DMS53 treated with DMSO at 0.1 percent for 48 hours (cell line): ENCODE measurements at regions not wholly inside any gene's neighbourhood (a gene's known extent, or its start where the extent isn't known, plus 50 kb on each side); places are given as distances from the start of the nearest gene placed in this dataset.
"Not testable (repeated sequence)": the region's sequence is repeated elsewhere in the genome, so short reads cannot be mapped to it uniquely, and the experiment has no call there.

Experiments
- DNase-seq: peaks from one replicate; lab custom pipeline; 2025; ENCODE audit not compliant: unreplicated experiment; lab: John Stamatoyannopoulos, UW

DNA sequence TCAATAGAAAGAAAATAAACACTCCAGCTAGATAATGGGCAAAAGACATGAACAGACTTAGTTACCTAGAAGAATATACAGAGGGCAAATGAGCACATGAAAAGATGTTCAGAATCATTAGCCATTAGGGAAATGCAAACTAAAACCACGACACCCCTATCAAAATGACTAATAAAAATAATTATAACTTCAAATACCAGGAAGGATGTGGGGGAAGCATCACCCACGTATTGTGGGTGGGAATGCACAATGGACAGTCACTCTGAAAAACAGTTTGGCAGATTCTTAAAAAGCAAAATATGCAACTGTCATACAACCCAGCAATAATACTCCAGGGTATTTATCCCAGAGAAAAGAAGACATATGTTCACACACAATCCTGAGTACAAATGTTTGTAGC lies 92.6 kb downstream of the DLL1 start:
- no peak for DNase-seq

DNA sequence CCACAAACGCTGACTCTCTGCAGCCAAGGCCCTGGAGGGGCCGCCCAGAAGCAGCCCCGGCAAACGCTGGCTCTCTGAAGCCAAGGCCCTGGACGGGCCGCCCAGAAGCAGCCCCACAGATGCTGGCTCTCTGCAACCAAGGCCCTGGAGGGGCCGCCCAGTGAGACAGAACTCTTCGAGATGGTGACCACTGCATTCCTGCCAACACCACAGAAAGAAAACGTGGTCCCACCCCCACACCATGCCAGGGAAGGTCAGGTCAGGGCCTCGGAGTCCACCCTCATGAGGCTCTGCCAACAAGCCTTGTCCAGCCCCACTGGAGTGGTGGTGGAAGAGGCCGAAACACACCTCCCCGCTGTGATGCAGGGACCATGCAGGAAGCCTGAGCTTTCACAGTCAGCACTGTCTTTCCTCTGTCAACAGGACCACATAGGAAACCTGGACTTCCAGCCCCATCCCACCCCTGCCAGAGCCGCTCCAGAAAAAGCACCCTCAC lies 97.5 kb downstream of the DLL1 start:
- no peak for DNase-seq

- no peak for DNase-seq
These were observed 98.0 kb downstream of the DLL1 start for GRCh38 chr6:170192905-170193304.

DNA sequence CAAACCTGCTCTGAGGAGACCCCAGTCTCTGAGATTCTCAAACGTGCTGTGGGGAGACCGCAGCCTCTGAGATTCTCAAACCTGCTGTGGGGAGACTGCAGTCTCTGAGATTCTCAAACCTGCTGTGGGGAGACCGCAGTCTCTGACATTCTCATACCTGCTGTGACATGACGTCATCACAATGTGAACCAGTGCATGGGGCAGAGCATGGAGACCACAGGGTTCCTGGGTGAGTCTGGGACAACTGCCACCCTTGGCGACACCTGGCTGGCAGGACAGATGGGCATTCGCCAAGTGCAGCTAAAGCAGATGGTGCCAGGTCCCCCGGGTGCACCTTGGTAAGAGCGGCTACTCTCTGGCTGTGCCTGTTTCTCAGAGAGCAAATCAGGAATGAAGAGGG lies 98.8 kb downstream of the DLL1 start:
- DNase-seq: not testable (repeated sequence)

DNA sequence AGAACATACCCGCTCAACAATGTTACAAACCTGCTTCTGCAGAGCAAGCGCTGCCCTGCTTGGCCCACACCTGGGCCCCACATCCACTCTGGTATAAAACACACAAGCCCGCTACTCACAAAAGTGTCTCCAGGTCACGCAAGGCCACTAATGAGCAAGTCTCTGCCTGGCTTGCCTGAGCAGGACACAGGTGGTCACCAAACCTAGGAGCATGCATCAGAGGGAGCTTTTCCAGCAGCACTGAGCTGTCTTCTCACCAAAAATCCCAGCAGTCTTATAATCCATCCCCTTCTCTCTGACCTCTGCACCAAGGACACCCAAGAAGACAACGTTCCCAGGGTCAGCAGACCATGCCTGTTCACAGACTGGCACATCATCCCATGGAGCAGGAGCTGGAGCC lies 100.8 kb downstream of the DLL1 start:
- no peak for DNase-seq

- DNase-seq: no peak
These were observed 101.6 kb downstream of the DLL1 start for GRCh38 chr6:170189236-170189635.

DNA sequence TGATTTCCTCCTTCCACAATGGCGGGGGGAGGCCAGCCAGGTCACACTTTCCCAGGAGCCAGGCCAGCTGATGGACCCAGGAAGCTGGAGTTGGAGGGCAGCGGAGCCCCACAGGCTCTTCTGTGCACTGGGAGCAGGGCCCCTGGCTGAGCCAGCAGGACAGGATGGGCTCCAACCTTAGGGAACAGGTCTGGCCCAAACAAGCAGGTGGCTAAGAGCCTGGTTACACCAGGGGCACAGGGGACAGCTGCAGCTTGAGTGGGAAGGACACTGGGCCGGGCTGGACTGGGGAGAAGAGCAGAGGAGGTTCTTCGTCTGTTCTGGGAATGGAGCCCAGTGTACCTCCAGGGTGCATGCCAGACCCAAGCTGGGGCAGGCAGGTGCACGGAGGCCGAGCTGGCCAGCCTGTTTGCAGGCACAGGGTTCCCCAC lies 102.3 kb downstream of the DLL1 start:
- DNase-seq: no peak

- DNase-seq: no peak
These were observed 103.0 kb downstream of the DLL1 start for GRCh38 chr6:170187669-170188566.

DNA sequence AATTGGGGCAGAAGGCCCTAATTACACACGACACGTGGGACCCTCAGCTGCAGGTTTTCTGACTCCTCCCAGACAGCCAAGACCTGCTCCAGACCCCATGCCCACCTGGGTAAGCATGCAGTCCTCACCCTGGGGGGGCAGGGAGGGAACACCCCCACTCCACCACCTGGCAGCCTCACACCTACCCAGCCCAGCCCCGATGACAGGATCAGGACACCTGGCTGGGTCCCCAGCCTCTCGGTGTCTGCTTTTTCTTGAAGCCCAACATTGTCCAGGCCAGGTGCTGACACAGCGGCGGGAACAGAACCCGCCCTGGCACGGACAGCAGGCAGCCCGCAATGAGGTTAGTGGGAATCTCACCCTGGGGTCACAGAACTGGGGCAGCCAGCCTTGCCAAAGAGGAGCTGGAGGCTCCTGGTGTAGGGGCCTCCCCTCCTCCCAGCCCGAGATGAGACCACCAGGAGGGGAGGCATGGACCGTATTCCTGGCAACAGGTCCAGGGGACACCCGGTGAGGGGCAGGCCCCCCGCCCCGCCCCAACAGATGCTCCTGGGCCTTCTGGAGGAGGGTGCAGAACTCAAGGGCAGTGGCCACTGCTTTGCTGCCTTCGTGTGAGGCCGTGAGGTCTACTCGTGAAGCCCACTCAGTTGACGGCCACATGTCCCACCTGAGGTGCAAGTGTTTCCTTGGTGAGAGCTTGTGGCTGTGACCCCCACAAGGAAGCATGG lies 103.8 kb downstream of the DLL1 start:
- no peak for DNase-seq

DNA sequence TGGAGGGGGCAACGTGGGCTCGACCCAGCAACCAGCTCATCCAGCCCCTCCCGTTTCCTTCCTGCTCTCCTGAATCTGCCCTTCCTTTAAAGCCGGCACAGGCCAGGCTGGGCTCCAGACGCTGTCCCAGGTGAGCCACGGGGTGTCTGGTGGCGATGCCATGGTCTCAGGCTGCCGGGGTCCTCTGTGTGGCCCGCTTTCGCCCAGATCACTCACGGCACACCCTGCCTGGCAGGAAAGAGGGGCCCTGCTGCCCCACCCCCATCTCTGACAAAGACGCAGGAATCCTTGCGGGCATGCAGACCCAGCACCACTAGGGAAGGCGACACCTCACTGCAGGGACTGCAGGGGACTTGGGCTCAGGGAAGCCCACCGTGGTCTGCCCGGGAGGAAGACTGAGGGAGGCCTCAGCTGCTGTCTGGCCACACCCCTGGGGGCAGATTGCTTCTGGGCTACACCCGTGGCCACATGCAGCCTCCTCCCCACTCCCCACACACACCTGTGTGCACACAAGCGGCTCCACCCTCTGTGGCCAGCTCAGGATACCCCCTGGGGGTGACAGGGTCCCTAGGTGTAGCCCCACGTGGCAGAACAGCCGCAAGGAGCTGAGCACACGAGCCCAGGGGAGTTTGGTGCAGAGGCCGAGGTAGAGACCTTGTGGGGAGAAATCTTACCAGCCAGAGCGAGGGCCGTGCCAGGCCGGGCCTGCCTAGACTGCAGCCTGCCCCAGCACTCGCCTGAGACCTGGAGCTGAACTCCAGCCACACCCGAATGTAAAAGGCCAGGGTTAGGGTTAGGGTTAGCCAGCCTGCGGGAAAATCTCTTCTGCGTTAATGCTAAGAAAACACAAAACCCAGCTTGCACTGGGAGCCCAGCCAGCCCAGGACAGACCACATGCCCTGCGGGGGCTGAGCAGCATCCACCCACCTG lies 104.6 kb downstream of the DLL1 start:
- DNase-seq: no peak

GRCh38 chr6:170185175-170185978 lies 105.5 kb downstream of the DLL1 start:
- no peak for DNase-seq

DNA sequence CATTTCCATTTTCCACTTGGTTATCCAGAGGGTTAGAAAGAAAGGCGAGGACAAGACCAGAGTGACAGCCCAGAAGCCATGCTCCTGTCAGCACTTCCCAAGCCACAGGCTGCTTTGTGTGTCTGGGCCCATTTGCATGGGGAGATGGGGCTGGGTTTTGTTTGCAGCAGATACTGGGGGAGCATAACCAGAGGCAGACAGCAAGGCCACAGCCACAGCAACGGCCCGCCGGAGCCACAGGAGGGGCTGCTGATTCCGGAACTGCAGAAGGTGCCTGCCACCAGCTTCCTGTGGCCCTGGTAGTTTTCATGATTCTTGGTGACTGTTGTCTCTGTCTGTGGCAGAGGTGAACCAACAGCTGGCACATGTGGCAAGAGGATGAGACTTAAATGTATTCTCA lies 106.6 kb downstream of the DLL1 start:
- no peak for DNase-seq

- no peak for DNase-seq
These were observed 107.4 kb downstream of the DLL1 start for GRCh38 chr6:170183521-170183920.

- no peak for DNase-seq
These were observed 108.1 kb downstream of the DLL1 start for GRCh38 chr6:170182781-170183120.

DNA sequence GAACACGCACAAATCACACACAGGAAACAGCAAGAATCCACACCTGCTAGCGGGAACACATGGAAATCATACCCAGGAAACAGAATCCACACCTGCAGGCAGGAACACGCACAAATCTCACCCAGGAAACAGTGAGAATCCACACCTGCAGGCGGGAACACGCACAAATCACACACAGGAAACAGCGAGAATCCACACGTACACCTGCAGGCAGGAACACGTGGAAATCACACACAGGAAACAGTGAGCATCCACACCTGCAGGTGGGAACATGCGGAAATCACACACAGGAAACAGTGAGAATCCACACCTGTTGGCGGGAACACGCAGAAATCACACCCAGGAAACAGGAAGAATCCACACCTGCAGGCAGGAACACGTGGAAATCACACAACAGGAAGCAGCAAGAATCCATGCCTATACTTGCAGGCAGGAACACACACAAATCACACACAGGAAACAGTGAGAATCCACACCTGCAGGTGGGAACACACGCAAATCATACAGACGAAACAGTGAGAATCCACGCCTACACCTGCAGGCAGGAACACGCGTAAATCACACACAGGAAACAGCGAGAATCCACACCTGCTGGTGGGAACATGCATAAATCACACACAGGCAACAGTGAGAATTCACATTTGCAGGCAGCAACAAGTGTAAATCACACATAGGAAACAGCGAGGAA lies 108.6 kb downstream of the DLL1 start:
- no peak for DNase-seq

DNA sequence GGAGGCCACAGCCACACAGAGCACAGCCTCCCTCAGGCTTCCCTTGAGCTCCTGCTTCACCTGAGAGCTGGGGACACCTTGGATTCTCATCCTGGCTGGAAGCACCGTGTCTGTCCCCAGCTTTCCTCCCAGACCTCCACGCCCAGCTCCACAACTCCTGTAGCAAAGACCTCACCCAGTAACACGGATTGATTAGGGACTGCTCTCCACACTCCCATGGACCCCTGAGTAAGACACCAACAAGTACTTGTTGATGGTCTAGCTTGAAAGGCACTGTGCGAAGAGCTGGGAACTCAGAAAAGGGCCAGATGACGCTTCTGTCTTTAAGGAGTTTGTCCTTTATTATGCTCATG lies 109.6 kb downstream of the DLL1 start:
- DNase-seq: no peak

DNA sequence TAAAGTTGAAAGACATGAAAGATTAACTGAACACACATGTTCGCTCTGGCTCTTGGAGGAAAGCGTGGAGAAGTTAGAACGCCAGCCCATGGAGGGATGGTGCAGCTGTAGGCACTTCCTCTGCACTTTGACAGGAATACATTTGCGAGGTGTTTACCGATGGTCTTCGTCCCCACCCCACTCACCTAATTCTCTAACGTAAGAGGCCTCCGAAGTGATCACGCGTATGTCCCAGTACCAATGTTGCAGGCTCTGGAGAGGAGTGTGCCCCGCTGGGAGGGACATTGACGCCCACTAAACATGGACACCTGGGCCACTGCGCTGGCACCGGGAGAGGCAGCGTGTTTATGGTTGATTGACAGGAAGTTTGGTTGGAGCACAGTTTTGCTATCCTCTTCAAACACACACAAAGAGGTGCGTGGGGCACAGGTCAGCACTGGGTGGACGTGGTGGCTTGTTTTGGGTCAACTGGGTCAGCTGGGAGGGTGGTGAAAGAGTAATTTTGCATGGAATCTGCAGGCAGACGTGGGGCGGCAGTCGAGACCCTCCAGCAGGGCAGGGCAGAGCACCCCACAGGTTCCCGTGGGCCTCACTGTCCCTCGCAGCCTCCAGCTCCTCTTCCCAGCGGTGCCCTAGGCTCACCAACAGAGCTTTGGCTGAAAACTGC lies 110.1 kb downstream of the DLL1 start:
- no peak for DNase-seq

DNA sequence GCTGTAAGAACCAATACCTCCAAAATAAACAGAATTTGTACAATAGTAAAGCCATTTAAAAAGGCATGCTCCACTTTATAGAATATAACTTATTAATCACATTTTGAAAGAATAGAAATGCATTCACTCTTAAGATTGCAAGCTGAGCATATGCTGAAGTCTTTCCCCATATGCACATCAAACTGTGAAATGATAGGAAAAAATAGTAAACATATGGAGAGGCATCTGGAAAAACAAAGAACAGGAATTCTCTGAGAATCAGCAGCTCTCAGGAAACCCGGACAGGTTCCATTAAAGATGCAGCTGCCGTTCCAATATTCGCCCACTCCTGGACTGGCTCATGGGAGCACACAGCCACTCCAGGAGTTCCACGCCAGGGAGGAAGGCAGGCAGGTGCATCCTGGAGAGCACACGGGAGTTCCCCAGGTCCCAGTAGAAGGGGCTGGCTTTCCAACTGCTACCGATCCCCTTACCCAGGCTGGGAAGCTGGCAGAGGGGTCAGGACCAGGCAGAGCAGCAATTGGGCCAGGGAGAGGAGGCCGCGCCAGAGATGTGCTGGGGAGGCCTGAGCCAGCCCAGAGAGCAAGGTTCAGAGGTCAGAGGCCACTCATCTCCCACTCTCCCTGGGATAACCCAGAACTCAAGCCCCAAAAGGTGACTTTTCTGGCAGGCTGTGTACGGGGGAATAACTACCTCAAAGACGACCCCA lies 111.1 kb downstream of the DLL1 start:
- no peak for DNase-seq
